GM21528 (cell line): ENCODE measurements at regions not wholly inside any gene's neighbourhood (a gene's known extent, or its start where the extent isn't known, plus 50 kb on each side); places are given as distances from the start of the nearest gene placed in this dataset.

Source experiments
- ATAC-seq: cut with Tn5 transposase; IDR thresholded peaks from one replicate; pipeline ENCODE4 v1.9.1; 2021; ENCODE audit warnings: mild to moderate bottlenecking, moderate library complexity; ENCODE audit not compliant: unreplicated experiment, low FRiP score

DNA sequence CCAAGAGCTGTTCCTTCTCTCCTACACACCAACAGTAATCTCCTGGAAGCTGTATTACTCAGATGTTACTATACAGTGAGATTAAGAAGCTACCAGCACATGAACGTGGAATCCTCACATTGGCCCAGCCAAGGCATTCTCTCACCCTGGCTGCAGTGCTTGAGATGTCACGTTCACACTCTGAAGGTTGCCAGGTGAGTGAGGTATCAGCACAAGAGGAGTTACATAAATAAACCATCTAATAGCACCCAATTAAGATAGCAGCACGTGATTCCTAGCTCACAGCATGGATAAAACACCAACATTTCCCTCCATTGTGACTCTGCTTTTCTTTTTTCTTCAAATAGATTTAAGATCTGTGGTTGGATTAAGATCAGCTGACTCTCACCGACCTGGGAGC is 182.8 kb downstream of the PLPP3 start:
- ATAC-seq, result no peak

DNA sequence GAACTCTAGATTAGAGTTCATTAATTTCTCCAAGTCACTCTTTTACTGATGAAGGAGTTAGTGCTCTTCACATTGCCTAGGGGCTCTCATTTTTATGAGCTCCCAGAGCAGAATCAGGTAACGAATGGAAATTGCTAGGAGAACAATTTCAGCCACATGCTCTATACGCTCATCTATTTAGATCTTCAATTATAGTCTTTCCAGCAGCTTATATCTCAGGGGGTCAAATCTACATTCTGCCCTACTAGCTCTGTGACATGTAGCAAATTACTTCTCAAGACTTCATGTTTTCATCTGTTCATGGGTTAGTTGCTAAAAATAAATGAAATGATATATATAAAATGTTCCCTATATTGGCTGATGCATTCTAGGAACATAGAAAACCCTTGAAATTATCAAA is 183.6 kb downstream of the PLPP3 start:
- no peak for ATAC-seq

DNA sequence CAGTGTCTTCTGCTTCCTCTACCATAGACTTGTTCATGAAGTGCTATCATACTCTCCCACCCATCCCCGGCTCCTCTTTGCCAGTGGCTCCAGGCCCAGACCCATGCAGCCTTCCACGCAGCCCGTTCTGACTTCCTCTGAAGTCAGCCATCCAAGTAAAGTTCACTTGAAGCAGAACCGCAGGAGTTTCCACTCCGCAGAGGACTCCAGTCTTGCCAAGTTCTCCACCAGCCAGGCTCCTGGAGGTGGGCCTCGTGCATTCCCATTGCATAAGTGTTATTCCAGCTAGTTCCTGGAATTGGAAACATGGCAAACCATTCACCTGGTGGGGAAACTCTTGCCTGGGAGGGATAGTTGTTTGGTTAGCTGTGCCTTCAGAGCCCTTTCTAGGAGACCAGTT is 185.1 kb downstream of the PLPP3 start:
- ATAC-seq, result no peak

DNA sequence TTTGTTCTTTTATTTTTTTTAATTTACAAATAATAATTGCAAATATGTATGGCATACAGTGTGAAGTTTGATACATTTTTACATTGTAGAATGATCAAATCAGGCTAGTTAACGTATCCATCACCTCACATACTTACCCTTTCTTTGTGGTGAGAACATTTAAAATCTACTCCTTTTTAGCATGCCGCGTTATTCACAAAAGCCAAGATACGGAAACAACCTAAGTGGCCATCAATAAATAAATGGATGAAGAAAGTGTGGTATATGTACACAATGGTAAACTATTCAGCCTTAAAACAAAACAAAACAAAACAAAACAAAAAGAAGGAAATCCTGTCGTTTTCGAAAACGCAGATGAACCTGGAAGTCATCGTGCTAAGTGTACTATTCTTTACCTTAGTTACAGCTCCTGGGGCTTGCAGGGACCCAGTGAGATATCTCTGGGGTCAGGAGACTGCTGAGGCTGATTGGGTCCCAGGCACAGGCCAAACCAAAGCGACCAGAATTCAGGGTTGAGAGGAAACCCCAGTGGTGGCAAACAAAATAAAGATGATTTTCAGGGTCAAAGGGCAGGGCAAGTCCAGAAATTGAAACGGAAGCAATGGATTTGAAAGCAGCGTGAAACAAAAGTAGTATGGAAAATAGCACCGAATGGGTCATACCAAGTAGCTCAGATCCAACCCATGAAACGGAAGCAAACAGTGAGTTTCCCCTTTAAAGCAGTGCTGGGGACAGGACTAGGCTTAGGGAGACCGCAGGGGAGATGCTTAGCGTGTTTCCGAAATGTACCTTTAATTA is 188.2 kb downstream of the PLPP3 start:
- ATAC-seq, result no peak

DNA sequence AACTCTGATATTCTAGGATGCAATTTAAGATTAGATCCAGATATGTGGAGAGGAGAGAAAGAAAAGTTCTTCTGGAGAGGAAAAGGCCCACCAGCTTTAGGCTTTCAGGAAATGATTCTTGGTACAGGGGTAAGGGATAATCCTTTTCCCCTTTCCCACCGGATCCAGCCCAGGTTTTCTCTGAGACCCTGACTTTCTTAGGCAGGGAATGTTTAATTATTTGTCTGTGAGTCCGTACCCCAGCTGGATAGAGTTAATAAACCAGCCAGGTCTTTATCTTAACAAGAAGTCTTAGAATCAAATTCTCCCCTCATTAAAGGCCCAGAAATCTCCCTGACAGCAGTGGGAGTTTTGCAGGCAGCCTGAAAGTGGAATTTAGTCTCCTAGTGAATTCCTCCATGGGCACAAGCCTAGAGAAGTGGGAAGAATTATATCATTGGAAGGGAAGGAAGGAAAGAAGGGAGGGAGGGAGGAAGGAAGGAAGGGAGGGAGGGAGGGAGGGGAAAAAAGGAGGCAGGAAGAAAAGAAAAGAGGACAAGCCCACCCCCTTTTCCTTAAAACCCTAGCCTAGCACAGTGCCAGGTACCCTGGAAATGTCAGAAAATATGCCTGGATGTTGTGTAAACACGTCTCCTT is 189.0 kb downstream of the PLPP3 start:
- no peak for ATAC-seq

DNA sequence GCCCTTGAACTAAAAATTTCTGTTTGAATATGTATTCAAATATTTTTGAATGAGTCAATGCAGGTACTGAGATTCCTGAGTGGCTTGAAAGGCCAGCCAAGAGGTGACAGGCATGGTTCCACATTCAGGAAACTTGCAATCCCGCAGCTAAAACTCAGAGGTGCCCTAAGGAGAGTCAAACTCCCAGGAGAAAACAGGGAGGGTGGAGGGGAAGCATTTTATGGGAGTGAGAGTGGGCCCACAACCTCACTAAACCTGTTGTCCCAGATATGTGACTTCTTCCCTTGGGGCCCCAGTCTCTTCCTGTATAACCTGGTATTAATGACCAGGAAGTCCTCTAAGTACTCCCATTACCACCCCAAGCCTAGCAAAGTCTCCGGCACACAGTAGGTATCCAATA is 189.6 kb downstream of the PLPP3 start:
- no peak for ATAC-seq

DNA sequence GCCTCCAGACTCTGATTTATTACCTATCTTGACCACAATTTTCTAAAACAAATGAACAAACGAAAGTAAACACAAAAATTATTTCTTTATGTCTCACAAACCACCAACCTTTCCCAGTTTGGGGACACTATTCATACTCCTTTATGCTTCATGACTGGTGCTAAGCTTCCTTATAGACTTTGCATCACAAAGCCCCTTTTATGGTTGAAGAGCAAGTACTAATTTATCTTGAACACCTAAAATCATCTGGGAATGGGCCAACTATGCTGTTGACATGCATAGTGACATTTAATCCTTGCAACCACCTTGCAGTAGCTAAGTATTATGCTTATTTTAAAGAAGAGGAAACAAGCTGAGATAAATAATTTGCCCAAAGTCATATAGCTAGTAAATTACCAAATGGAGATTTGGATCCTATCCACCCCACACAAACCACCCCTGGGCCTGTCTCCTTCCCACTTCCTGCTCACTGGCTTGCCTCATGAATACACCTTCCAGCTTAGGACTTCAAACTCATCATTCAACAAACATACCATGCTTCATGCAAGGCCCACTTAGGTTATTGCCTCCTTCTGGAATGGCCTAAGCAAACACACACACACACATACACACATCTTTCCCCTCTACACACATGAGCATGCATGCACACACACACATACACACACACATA is 192.2 kb downstream of the PLPP3 start:
- no peak for ATAC-seq

DNA sequence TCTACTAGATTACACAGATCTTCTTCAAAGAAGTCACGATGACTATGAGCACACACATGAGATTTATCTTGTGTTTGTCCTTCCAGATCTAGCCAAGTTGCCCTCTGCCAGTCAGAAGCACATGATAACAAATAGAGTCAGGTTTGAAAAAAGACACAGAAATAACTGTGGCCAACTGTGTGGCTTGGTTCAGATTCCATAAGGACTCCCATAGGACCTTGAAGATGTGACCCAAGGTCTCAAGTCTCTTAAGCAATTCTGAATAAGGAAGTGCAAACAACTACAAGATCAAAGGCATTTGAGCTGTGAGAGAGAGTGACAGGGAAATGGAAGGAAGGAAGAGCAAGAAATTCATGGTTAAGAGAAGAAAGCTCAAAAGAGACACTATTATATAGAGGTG is 194.0 kb downstream of the PLPP3 start:
- no peak for ATAC-seq

DNA sequence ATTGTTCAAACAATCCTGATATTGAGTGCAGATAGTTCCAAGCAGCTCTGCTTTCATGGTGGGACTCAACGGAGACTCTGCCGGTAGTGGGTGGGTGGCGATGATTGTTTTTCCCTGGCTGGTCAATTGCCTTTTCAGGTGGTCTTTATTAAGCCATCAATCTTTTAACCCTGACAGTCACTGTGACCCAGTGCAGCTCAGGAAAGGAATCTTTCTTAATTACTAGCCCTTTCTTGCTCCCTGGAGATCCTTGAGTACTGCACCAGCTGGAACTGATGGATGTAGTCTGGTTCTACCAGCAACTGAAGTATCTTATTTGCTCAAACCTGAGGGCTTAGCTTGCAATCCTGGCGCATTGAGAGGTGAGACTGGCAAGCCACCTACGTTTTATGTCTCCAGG is 196.4 kb downstream of the PLPP3 start:
- no peak for ATAC-seq

DNA sequence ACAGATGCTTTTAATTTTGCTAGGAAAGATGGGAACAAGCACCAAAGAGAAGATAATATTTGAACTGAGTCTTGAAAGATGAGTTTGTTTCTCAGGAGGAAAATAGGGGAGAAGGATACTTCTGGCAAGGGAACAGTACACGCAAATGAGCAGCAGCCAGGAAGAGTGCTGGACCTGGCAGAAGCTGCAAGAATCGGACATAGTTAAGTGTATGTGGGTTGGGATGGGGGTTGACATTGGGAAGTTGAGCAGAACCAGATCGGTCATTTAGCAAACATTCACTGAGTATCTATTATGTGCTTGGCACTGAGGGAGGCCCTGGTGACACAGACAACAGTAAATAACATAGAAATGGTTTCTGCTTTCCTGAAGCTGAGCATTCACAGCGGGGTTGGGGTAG is 198.8 kb downstream of the PLPP3 start:
- no peak for ATAC-seq

DNA sequence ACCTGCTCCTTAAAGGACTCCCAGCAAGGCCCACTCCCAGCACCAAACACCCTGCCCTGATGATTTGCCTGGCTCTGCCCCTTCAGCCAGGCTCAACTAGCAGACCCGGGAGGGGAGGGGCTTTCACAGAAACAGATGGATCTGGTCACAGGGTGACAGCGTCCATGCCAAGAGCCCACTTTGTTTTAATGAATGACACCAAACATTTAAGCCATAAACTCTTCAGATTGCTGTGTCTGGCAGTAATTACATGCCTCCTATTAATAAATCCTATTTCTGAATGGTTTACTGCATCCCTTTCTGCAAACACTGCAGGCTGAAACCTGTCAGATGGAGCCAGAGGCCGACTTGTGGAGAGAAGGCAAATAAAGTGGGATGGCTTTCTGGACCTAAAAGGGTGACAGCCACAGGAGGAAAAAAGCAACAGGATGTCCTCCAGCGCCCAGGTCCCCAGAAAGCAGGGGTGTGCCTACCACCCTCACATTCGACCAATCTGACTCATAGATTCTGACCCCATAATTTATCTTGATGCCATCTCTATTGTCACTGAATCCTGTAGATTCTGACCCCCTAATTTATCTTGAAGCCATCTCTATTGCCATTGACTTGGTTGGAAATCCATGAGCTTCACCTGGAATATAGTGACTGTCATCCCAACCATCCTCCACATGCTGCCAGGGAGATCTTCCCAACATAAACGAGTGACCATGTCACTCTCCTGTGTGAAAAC is 200.9 kb downstream of the PLPP3 start:
- no peak for ATAC-seq

DNA sequence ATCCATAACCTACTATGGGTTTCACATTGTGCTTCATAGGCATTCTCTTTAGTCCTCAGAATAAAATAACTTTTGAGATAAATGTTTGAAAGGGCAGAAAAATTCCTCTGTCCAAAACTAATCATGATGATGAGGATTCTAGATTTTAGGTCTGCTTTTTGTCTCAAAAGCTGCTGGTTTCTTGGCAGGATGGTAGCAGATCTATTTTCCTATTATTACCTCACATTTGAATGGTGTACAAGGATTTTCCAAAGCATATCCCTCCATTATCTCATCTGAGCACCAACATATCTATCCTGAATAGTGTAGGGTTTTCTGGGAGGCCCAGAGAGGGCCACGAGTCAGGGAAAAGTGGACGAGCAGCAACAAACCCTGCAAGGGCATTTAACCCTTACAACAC is 201.9 kb downstream of the PLPP3 start:
- ATAC-seq, result no peak

DNA sequence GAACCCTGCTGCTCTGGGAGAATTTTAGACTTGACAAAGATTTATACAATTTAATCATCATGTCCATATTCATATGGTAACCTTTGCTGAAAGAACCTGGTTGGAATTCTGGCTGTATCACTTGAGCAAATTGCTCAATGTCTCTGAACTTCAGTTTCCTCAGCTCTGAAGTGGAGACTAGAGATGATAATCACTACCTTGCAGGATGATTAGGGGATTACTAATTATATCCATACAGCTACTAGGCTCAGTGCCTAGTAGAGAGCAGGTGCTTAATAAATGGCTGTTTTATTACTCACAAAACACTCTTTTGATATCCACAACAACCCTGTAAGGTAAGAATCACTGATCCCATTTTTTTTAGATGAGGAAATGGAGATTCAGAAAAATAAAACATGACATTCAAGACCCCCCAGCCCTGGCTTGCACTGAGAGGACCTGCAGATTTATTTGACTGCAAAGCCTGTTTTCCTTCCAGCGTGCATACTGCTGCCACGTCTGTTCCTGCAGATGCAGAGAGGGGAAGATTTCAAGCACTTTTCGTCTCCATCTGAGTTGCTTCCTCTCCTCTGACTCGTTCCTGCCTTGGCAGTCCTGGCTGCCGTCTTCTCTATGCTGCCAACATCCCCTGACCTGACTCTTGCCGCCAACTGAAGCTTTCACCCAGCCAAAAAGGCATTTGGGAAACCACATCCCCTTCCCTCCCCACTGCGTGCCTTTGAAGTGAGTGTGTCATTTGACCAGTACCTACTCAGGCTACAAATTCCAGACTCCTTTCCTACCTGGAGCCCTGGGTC is 203.0 kb downstream of the PLPP3 start:
- no peak for ATAC-seq

DNA sequence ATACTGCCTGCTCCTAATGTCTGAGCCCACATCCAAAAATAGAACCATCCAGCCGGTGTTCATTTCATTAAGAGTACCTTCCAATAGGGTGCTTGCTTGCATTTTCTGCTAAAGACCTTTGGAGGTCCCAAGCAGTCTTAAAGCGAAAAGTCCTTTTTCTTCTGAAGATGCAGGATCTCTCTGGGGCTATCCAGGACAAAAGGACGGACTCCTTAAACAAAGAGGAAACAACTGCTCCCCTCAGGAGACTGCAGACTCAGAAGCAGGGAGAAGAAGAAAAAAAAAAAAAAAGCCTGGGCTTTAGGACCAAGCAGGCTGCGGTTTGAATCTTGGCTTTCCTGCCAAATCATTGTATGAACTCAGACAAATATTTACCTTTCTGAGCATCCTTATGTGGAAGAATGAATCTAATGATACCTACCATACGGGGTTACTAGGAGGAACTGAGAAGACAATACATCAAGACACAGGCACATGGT is 204.0 kb downstream of the PLPP3 start:
- ATAC-seq, result no peak

DNA sequence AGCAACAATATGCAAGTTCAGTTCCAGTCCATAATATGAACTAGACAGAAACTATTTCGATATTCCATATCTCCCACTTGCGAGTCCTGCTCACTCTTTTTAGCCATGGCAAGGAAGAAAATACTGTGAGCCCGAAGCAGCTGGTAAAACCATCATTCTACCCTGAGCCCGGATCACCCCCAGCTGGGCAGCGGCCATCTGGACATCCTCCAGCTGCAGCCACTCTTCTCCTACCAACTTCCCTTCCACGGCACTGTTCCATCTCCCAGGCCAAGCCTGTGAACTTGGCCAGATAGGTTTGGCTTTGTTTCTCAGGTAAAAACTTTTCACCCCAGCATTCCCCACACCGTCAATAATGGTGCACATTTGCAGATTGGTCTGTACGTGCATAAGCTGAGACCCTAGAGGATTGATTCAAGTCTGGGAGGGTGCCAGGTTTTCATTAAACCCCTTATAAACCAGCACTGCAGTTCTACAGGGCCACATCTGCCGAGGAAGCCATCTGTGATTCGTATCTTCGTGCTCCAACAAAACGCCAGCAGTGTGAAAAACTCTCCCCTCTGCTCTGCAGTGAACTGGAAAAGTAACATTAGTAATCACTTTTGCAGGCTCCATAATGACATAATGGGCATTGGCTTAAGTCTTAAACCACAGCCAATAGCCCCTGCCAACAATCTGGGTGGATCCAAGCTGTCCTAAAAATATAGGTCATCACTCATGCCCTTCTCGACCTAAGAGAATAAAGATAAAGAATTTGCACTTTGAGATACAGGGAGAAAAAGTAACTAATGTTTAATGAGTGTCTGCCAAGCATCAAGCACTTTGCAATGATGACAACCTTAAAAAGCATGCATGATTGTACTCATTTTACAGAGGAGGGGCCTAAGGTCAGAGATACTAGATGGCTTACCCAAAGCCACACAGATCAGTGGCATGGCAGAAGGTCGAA is 205.1 kb downstream of the PLPP3 start:
- ATAC-seq, result no peak

DNA sequence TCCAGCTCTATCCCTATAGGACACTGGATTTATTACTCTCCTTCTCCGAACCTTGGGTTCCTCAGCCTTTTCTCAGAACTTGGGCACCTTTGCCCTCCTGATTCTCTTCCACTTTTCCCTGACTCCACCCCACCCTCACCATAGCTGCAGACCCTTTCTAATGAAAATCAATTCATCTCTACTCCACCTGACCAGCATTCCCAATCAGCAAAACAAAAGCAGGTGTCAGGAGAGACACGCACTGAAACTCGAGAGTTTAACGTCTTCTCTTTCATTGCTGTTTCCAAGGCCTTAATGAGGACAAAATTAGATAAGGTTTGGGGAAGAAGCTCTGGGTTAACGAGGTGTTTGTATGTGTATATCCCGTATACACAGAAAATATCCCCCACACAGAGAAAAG is 208.8 kb downstream of the PLPP3 start:
- ATAC-seq, result no peak

DNA sequence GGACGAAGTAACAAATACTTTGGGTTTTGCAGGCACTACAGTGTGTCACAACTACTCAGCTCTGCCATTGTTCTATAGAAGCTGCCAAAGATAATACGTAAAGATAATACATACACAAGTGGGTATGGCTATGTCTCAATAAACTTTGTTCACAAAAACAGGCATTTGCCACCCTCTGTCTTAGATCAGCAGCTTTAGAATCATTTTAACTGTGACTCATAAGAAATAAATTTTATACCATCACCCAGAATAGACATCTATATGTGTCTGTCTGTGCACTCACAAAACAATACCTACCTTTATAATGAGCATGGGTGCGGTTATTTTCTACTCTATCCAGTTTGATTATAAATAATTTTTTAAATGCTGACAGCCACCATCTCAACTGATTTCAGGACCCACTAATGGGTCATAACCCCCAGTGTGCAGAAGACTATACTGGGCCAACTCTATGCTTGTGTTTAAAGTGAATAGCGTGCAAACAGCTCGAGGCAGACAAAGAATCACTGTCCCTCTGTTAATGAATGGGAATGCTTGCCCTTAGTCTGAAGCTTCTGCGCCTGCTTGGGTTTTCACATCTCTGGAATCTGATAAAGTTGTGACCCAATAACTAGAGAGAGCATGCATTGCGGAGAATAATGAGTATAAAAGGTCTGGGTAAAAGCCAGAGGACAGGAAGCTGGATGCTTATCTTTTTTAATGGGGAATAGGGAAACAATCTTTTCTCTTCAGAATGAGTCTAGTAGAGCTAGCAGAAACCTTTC is 216.2 kb downstream of the PLPP3 start:
- no peak for ATAC-seq

DNA sequence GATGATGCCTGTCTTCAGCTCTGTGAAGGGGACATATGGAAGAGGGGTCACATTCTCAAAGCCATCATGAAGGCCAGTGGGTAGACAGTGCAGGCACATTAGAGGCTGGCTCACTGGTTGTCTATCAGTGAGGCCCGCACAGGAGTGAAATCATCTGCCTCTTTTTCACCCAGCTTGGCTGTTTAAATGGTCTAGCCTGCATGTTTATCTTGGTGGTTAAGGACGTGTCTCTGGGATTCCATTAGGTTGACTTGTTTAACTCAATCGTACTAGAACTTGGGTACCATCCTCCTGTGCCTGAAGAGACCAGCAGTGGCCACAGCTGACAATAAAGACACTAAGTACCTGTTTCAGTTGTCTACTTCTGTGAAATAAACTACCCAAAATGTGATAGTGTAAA is 219.3 kb downstream of the PLPP3 start:
- ATAC-seq, result no peak
